ENCODE measurements at regions not wholly inside any gene's neighbourhood (a gene's known extent, or its start where the extent isn't known, plus 50 kb on each side); places are given as distances from the start of the nearest gene placed in this dataset.

- Histone ChIP-seq H3K36me3 (ENCODE audit: insufficient read depth, low read length, poor library complexity, severe bottlenecking) (no peaks in the 10 kb centered on the region), H3K4me1 (ENCODE audit: insufficient read depth, low read length, poor library complexity, severe bottlenecking) (no peaks in the 10 kb centered on the region), H3K27ac (ENCODE audit: low read depth, low read length, poor library complexity, severe bottlenecking) (no peak overlapping the region), H3K9me3 (ENCODE audit: low read depth, low read length, poor library complexity, severe bottlenecking) (no peaks in the 10 kb centered on the region), H3K27me3 (replicated peaks; ENCODE audit: insufficient read depth, low read depth, low read length, poor library complexity) (no peaks in the 10 kb centered on the region), H3K4me3 (ENCODE audit: low read depth, low read length, poor library complexity, severe bottlenecking) (no peak overlapping the region)
- intact Hi-C loops (cut with micrococcal nuclease; ENCODE audit: unreplicated experiment): no loop called here
- TF ChIP-seq EZH2 (IDR thresholded peaks at IDR 0.05; ENCODE audit: borderline replicate concordance, low read depth, low read length, poor library complexity, severe bottlenecking) (no peak), CTCF (conservative IDR thresholded peaks at IDR 0.05; ENCODE audit: low read depth, low read length) (no peak)
- no TSS peak for BruUV-seq (replicated peaks)
- no peak for DNase-seq (ENCODE audit: low spot score)
- ChIA-PET POLR2A (ENCODE audit: low non-redundant PET) (no interaction called here), CTCF (no interaction called here)
Measured at GRCh38 chr2:180463608-180464007, 456.5 kb upstream of the CWC22 start.

GRCh38 chr2:180461761-180462160 lies 454.7 kb upstream of the CWC22 start:
- intact Hi-C loops (cut with micrococcal nuclease; ENCODE audit: unreplicated experiment): no loop called here
- no peak overlapping the region for H3K4me3 ChIP-seq (ENCODE audit: low read depth, low read length, poor library complexity, severe bottlenecking)
- no TSS peak for BruUV-seq (replicated peaks)
- no peaks in the 10 kb centered on the region for H3K4me1 ChIP-seq (ENCODE audit: insufficient read depth, low read length, poor library complexity, severe bottlenecking)
- POLR2A ChIA-PET (ENCODE audit: low non-redundant PET): no interaction called here
- H3K36me3 ChIP-seq (ENCODE audit: insufficient read depth, low read length, poor library complexity, severe bottlenecking): no peaks in the 10 kb centered on the region
- no peak for DNase-seq (ENCODE audit: low spot score)
- no peaks in the 10 kb centered on the region for H3K27me3 ChIP-seq (replicated peaks; ENCODE audit: insufficient read depth, low read depth, low read length, poor library complexity)
- no peak overlapping the region for H3K27ac ChIP-seq (ENCODE audit: low read depth, low read length, poor library complexity, severe bottlenecking)
- H3K9me3 ChIP-seq (ENCODE audit: low read depth, low read length, poor library complexity, severe bottlenecking): no peaks in the 10 kb centered on the region
- TF ChIP-seq CTCF (conservative IDR thresholded peaks at IDR 0.05; ENCODE audit: low read depth, low read length): no peak
- CTCF ChIA-PET: no interaction called here

- Histone ChIP-seq H3K4me3 (ENCODE audit: low read depth, low read length, poor library complexity, severe bottlenecking) (no peak overlapping the region), H3K36me3 (ENCODE audit: insufficient read depth, low read length, poor library complexity, severe bottlenecking) (no peaks in the 10 kb centered on the region), H3K4me1 (ENCODE audit: insufficient read depth, low read length, poor library complexity, severe bottlenecking) (no peaks in the 10 kb centered on the region), H3K9me3 (ENCODE audit: low read depth, low read length, poor library complexity, severe bottlenecking) (no peaks in the 10 kb centered on the region), H3K27me3 (replicated peaks; ENCODE audit: insufficient read depth, low read depth, low read length, poor library complexity) (no peaks in the 10 kb centered on the region), H3K27ac (ENCODE audit: low read depth, low read length, poor library complexity, severe bottlenecking) (no peak overlapping the region)
- POLR2A ChIA-PET (ENCODE audit: low non-redundant PET): no interaction called here
- BruUV-seq (replicated peaks): no TSS peak
- CTCF ChIA-PET: no interaction called here
- no peak for TF ChIP-seq CTCF (conservative IDR thresholded peaks at IDR 0.05; ENCODE audit: low read depth, low read length)
- no peak for TF ChIP-seq EZH2 (IDR thresholded peaks at IDR 0.05; ENCODE audit: borderline replicate concordance, low read depth, low read length, poor library complexity, severe bottlenecking)
- no peak for DNase-seq (ENCODE audit: low spot score)
- intact Hi-C loops (cut with micrococcal nuclease; ENCODE audit: unreplicated experiment): no loop called here
Measured at GRCh38 chr2:180456801-180457200, 449.7 kb upstream of the CWC22 start.

Data from A673 (cell line).